KOPT-K1 (cell line): ENCODE measurements at regions not wholly inside any gene's neighbourhood (a gene's known extent, or its start where the extent isn't known, plus 50 kb on each side); places are given as distances from the start of the nearest gene placed in this dataset.

Experiments
- H3K27ac ChIP-seq: fragments of 200-600 bp; sonication (generic); 2 replicates; pipeline ENCODE4 v1.5.1; 2016; ENCODE audit warnings: antibody characterized with exemption, mild to moderate bottlenecking, low read depth, low read length; ENCODE audit not compliant: poor library complexity, severe bottlenecking
- H3K36me3 ChIP-seq: fragments of 200-600 bp; sonication (generic); 2 replicates; pipeline ENCODE4 v1.5.1; 2017; ENCODE audit warnings: antibody characterized with exemption, mild to moderate bottlenecking, low read length, moderate library complexity; ENCODE audit not compliant: insufficient read depth
- H3K9me3 ChIP-seq: fragments of 200-600 bp; sonication (generic); 2 replicates; pipeline ENCODE4 v1.5.1; 2017; ENCODE audit warnings: antibody characterized with exemption, low read length, mild to moderate bottlenecking; ENCODE audit not compliant: insufficient read depth, poor library complexity, severe bottlenecking

GRCh38 chr13:84683448-84683847 lies 801.2 kb upstream of the SLITRK1 start:
- Histone ChIP-seq H3K9me3 (no peaks in the 10 kb centered on the region), H3K27ac (no peak overlapping the region), H3K36me3 (no peaks in the 10 kb centered on the region)

- Histone ChIP-seq H3K9me3 (no peaks in the 10 kb centered on the region), H3K27ac (no peak overlapping the region), H3K36me3 (no peaks in the 10 kb centered on the region)
These were observed 795.6 kb upstream of the SLITRK1 start for GRCh38 chr13:84677836-84678235.

DNA sequence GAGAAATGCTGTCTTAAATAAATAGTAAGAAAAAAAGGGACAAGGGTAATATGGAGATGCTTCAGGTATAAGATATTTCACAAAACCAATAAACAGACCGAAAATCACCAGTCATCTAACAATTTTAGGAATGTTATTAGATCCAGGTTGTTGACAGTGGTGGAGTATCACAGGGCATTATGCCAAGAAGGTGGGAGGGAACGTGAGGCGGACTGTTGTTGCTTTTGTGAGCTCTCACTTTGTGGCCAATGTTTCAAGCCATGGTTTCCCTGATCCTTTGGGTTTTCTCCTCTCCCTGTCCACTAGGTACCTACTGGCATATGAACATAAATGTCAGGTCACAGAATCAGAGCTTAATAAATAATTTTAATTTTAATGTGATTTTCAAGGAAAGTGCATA lies 790.3 kb upstream of the SLITRK1 start:
- H3K36me3 ChIP-seq: no peaks in the 10 kb centered on the region
- H3K9me3 ChIP-seq: no peaks in the 10 kb centered on the region
- H3K27ac ChIP-seq: no peak overlapping the region

GRCh38 chr13:84670245-84670644 lies 788.0 kb upstream of the SLITRK1 start:
- H3K36me3 ChIP-seq: no peaks in the 10 kb centered on the region
- no peaks in the 10 kb centered on the region for H3K9me3 ChIP-seq
- H3K27ac ChIP-seq: no peak overlapping the region

- Histone ChIP-seq H3K36me3 (no peaks in the 10 kb centered on the region), H3K27ac (no peak overlapping the region), H3K9me3 (no peaks in the 10 kb centered on the region)
These were observed 786.4 kb upstream of the SLITRK1 start for GRCh38 chr13:84668637-84669036.

GRCh38 chr13:84662491-84662890 lies 780.2 kb upstream of the SLITRK1 start:
- Histone ChIP-seq H3K27ac (no peak overlapping the region), H3K9me3 (no peaks in the 10 kb centered on the region), H3K36me3 (no peaks in the 10 kb centered on the region)

DNA sequence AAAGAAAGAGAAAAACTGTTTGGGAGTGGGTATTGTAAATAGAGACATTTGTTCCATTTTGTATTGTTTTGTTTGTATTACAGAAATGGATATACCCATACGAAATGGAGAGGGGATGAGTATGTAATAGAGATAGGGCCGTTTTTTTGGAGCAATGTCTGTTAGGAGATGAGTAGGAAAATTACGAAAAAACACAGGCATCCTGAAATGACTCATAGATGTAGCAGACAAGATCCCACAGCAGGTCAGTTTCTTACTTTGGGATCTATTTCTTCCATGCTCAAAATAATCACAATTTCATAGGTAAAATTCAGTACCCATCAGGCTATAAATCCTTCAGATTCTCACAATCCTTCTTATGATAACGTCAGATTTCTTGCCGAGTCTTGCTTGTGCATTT lies 779.4 kb upstream of the SLITRK1 start:
- no peaks in the 10 kb centered on the region for H3K9me3 ChIP-seq
- no peaks in the 10 kb centered on the region for H3K36me3 ChIP-seq
- no peak overlapping the region for H3K27ac ChIP-seq

DNA sequence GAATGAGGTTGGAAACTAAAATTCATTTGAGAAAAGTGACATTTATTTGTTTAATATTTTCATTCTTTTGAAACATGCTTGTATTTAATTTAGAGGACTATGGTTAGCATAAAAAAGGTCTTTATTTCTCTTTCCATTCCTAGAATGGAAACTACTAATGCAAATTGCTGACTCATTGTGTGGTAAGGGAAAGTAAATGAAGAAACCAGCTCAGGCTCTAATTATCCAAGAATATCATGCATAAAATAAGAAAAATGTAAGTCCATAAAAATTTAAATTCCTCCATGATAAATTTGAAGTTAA lies 777.0 kb upstream of the SLITRK1 start:
- no peaks in the 10 kb centered on the region for H3K9me3 ChIP-seq
- no peaks in the 10 kb centered on the region for H3K36me3 ChIP-seq
- no peak overlapping the region for H3K27ac ChIP-seq

DNA sequence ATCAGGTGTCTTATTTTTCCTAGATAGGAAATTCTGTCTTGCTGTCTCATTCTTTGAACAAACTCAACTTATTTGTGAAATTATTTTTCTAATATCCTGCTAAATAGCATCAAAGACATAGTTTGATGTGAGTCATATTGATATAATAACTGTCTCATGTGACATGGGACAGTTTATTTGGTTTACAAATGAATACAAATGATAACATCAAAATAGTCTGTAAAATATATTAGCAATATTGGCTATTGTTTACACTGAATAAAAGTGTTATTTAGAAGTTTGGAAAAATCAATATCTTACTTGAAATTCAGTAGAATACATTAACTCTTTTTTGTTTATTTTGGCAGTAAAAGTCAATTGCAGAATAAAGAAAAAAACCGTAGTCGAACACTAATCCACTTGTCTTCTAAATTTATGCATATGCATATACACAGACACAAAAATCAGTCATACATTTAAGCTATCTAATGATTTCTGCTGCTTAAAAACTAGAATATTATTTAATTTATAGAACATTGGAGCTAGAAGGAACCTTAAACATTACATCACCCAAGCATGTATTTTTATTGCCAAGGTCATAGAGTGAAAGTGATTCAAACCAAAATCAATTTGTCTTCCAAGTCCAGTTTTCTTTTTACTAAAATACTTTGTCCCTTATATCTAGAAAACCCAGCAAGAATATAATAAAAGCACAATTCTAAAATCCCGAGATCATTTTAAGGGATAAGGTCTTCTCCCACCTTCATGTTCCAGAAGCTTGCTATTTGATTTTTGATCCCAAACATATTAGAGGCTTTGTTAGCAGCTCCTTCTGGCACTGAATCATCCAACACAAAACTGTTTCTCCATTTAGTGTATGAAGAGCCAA lies 776.5 kb upstream of the SLITRK1 start:
- no peaks in the 10 kb centered on the region for H3K9me3 ChIP-seq
- H3K27ac ChIP-seq: no peak overlapping the region
- H3K36me3 ChIP-seq: no peaks in the 10 kb centered on the region

- H3K9me3 ChIP-seq: no peaks in the 10 kb centered on the region
- H3K27ac ChIP-seq: no peak overlapping the region
- no peaks in the 10 kb centered on the region for H3K36me3 ChIP-seq
These were observed 773.4 kb upstream of the SLITRK1 start for GRCh38 chr13:84655677-84656076.

GRCh38 chr13:84654654-84655275 lies 772.5 kb upstream of the SLITRK1 start:
- no peaks in the 10 kb centered on the region for H3K9me3 ChIP-seq
- H3K36me3 ChIP-seq: no peaks in the 10 kb centered on the region
- H3K27ac ChIP-seq: no peak overlapping the region

DNA sequence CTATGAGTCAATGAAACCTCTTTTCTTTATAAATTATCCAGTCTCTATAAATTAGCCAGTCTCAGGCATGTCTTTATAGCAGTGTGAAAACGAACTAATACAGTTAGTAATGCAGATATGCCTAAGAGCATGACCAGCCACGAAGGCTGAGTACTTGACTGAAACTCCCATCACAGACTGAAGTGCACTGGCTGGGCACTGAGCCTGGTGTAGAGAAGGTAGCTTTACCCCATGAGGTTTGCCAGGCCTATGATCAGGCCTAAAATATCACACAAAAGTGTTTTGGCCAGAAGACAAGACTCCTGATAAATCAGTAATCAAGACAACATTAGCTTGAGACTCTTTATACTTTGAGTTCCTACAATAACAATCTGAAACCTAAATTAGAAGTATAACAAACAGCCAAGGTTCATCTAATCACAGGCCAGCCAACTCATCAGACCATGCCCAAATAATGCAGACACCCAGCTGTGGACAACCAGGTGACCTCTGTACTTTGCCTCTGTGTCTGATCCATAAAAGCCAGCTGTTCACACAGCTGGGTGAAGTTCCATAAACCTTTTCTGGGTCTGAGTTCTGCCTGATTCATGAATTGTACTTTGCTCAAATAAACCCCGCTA lies 771.8 kb upstream of the SLITRK1 start:
- Histone ChIP-seq H3K36me3 (no peaks in the 10 kb centered on the region), H3K27ac (no peak overlapping the region), H3K9me3 (no peaks in the 10 kb centered on the region)

DNA sequence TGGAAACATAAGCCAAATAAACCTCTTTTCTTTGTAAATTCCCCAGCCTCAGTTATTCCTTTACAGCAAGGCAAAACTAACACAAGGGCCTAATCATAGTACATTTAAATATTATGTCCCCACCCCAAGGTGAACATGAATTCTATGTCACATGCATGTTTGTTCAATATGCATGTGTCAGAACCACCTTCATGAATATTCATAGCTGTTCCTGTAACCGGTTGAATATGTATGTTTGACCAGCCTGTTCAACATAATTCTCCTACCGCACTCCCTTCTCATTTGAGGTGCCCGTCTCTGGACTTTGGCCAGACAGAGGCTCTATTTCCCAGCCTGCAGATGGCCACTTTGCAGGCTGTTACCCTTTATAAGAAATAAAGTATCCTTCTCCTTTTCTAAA lies 769.4 kb upstream of the SLITRK1 start:
- no peak overlapping the region for H3K27ac ChIP-seq
- no peaks in the 10 kb centered on the region for H3K36me3 ChIP-seq
- no peaks in the 10 kb centered on the region for H3K9me3 ChIP-seq

GRCh38 chr13:84651288-84651687 lies 769.0 kb upstream of the SLITRK1 start:
- Histone ChIP-seq H3K27ac (no peak overlapping the region), H3K36me3 (no peaks in the 10 kb centered on the region), H3K9me3 (no peaks in the 10 kb centered on the region)

DNA sequence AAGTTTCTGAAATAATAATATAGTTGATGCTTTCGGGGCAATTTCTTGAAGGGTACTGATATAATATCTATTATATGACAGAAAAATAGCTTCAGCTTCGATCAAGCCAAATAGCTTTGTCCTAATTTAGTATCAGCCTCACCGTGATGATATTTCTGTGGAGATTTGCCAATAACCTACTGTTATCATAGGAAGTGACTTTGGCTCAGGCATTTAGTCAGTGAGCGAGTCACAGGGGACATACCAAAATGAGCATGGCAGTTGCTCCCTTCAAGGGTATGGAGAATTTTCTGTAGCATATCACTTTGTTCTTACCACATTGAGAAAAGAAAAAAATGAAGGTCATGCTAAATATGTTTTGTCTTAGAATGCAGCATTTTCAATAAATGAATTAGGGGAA lies 767.6 kb upstream of the SLITRK1 start:
- Histone ChIP-seq H3K36me3 (no peaks in the 10 kb centered on the region), H3K9me3 (no peaks in the 10 kb centered on the region), H3K27ac (no peak overlapping the region)
